EL (cell line): ENCODE measurements at regions not wholly inside any gene's neighbourhood (a gene's known extent, or its start where the extent isn't known, plus 50 kb on each side); places are given as distances from the start of the nearest gene placed in this dataset.
A peak's percentile ranks its signal among the peaks of the same experiment; 100 is the strongest.
"Not testable (repeated sequence)": the region's sequence is repeated elsewhere in the genome, so short reads cannot be mapped to it uniquely, and the experiment has no call there.

Experiments used
- DNase-seq: peaks from one replicate; pipeline ENCODE4 v3.0.0-alpha.2; 2016

DNA sequence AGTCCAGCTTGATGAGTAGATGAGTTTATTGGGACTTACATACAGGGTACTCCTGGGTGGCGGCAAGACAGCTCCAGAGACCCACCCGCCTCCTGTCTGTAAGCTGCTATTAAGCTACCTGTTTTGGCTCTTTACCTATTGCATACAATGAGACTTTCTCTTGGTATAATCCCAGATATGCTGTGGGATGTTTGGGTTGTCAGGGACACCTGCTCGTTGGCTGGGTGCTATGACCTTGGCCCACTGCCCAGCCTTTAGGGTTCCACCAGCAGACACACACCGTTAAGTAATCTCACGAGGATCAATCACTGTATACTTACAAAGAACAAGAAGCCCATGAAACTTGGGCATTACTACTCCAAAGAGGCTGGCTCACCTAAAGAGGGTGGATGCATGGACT is 116.4 kb downstream of the NPIPB5 start:
- DNase-seq = no peak

DNA sequence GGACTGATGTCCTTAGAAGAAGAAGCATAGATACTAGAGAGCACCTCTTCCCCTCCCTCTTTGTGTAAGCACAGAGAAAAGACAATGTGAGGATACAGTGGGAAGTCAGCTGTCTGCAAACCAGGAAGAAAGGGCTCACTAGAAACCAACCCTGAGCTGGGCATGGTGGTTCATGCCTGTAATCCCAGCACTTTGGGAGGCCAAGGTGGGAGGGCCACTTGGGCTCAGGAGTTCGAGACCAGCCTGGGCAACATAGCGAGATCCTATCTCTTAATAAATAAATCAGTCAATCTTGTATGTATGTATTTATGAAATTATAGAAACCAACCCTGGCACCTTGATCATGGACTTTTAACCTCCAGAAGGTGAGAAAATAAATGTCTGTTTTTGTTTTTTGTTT is 118.3 kb downstream of the NPIPB5 start:
- no peak for DNase-seq

DNA sequence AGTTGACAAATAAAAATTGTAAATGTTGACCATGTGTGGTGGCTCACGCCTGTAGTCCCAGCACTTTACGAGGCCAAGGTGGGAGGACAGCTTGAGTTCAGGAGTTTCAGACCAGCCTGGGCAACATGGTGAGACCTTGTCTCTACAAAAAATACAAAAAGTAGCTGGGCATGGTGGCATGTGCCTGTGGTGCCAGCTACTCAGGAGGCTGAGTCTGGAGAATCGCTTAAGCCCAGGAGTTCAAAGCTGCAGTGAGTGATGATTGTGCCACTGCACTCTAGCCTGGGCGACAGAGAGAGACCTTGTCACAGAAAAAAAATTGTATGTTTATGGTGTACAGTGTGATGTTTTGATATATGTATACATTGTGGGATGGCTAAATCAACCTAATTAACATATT is 119.6 kb downstream of the NPIPB5 start:
- no peak for DNase-seq

DNA sequence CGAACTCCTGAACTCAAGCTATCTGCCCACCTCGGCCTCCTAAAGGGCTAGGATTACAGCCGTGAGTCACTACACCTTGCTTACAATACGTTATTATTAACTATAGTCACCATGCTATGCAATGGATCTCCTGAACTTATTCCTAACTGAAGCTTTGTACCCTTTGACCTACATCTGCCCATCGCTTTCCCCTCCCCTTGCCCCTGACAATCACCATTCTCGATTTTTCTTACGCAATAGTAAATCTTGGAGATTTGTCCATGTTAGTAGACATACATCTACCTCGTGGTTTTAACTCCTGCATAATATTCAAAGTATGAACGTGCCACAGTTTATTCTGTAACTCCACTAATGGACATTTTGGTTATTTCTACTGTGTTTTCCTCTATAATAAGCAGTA is 120.6 kb downstream of the NPIPB5 start:
- DNase-seq = no peak

DNA sequence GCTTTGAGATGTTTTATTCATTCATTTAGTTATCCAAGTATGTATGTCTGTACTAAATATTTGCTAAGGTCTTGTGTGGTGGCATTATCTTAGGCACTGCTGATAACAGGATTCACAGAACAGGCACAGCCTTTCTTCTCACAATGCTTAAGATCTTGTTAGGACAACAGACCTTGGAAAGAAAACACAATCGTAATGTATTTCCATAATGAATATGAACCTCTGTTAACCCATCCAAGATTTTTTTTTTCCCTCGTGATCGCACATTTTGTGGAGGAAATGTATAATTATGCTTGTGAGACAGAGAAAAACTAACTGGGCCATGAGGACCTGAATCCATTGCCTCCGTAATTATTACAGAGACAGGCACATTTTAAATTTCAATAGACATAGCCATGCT is 121.9 kb downstream of the NPIPB5 start:
- DNase-seq = no peak

DNA sequence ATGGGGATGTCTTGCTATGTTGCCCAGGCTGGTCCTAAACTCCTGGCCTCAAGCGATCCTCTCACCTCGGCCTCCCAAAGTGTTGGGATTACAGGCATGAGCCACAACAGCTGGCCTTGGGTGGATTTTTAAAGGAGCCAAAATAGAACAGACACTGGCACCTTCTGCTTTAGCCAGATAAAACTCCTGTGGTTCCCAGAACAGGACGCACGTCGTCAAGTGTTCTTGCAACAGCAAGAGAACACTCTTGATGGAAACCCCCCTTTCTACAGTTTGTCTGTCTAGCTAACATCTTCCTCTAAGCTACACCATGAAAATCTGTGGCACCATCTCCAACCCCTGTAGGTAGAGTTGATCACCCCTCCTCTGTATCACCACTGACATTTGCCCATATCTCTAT is 122.6 kb downstream of the NPIPB5 start:
- no peak for DNase-seq

DNA sequence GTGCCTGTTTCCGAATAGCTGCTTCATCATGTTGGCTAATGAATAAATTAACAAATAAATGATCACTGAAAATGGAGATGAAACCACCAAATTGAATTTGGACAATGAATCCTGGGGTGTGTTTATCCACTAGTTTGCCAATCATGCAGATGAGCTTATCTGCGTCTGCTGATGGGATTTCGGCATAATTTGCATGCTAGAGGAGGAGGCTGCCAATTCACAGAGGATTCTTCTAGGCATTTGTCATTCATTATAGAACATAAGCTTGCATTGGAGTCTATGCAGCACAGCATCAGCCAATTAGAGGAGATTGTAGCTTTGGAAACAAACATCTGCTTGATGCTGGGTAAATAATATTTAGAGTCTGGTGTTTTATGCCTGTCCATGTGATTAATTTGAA is 123.1 kb downstream of the NPIPB5 start:
- no peak for DNase-seq

DNA sequence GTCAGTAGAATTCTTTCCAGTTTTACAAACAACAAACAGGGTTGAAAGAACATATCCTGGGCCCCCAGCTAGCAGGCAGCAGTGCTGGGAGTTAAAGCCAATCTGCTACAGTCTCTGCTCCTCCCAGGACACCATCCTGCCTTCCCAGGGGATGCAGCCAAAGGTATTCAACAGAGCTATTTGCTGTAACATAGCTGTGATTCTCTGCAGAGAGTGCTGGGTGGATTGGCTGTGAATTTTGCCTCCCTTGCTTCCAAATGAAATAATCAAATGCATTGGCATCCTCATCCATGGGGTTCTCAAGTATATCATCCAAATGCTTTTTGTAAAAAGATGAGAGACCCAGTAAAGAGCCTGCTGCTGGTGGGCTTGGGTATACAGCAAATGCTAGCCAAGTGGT is 124.3 kb downstream of the NPIPB5 start:
- DNase-seq = no peak

DNA sequence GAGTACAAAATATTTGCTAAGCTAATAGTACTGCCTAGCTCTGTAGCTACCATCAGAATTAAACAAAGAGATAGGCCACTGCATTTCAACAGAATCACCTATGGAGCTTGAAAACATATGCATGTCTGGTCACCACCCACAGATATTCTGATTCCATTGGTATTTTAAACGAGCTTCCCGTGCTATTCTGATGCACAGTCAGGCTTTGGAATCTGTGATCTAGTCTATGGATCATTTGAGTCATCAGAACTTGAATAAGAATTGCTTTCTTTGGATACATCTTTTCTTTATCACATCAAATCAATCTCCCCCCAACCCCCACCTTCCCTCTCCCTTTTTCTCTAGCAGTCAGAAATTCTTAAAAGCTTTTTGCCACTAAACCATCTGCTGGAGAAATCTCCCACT is 124.7 kb downstream of the NPIPB5 start:
- no peak for DNase-seq

DNA sequence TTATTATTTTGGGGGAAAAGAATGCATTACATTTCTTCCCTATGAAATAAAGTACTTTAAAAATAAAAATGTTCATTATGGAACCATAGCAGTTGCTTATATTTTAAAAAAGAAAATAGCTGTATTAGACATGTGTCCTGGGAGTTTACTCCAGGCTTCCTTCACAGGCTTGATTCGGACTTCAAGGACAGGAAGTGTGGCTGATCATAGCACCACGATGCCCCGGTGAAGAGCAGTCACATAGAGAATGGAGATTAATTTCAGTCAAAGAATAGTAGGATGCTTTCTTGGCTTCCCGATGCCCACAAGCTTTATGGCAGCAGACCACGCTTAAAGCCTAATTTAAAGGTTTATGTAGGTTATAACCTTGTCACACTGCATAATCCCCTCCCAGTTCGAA is 125.1 kb downstream of the NPIPB5 start:
- no peak for DNase-seq

DNA sequence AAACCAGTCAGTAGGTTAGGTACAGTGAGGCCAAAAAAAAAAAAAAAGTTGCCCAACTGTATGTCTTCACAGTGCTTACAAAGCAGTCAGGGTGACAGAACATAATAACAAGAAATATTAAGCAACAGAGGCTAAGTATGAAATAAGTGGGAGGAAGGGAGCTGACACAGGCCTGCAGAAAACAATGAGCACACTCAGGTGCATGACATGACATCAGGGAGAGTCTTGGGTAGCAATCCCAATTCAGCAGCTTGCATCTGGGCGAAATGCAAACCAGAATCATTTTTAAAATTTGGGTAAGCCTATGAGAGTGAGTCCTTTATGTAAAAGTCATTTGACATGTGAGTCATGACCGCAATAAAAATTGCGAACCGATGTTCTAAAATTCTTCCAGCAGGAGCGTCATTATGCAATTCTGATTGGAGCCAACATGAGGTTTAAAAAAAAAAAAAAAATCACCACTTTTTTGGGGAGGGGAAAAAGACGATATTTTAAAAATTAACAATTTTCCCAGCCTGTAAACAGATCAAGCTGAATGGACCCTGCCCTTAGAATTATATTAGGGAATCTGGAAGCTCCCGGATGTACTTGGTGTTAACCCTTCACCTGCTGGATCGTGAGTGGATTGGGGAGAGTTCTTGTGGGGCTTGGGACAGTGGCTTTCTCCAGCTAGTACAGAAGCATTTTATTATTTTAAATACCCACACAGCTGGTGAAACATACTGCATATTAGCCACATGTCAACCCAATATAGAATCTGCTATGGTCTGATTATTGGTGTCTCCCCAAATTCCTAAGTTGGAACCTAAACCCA is 127.9 kb downstream of the NPIPB5 start:
- peak; percentile 75 for DNase-seq

DNA sequence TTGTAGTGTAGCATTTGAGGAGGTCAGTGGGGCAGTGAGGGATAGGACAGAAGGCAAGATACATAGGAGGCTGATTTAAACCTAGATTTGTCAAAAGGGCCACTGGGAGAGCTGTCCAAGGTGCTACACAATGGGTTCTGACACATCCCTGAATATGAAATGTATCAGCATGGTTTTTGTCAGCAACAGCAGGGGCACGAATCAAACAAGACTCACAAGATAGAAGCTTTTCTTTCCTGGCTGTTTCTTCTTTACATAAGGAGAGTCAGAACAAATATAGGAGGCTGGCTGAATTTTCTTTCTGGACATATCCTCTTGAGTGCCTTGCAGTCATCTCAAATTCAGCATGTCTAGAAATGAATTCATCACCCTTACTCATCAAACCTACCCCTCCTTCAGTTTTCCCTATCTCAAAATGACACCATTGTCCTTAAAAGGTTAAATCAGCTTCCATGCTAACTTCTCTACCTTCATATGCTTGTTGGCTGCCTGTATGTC is 130.5 kb downstream of the NPIPB5 start:
- peak; percentile 39 for DNase-seq

DNA sequence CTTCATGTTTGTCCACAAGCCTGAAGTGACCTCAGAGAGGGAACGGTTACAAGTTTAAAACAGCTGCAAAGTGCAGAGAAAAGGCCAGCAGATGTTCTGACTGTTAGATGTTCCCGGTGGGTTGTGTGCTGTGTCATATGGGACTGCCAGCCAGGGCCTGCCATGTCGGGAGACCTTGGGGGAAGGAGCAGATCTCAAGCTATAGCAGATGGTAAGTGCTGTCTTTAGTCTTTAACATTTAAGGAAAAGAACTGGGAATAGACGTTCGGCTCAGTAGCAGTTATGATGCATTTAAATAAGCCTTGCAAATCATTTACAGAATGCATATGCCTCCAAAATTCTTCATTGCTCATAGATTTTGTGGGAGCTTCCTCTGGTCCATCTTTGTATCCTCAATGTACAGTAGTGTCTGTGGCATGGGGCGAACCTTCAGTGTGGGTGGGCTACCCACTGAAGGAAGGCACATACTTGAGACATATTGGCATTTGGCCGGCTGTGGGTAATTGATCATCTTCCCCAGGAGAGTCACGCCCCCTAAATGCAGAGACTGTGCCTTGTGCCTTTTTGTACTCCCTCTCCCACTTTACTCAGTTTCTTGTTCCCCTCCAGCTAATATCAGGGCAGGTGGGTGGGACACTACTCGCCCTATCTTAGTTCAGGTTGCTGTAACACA is 131.9 kb downstream of the NPIPB5 start:
- DNase-seq = no peak

DNA sequence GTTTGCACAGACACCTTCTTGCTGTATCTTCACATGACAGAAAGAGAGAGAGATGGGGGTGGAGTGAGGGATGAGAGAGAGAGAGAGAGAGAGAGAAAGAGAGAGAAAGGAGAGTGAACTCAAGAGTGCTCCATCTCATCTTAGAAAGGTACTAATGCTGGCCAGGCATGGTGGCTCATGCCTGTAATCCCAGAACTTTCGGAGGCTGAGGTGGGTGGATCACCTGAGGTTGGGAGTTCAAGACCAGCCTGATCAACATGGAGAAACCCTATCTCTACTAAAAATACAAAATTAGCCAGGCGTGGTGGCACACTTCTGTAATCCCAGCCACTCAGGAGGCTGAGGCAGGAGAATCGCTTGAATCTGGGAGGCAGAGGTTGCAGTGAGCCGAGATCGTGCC is 132.5 kb downstream of the NPIPB5 start:
- not testable (repeated sequence) for DNase-seq

DNA sequence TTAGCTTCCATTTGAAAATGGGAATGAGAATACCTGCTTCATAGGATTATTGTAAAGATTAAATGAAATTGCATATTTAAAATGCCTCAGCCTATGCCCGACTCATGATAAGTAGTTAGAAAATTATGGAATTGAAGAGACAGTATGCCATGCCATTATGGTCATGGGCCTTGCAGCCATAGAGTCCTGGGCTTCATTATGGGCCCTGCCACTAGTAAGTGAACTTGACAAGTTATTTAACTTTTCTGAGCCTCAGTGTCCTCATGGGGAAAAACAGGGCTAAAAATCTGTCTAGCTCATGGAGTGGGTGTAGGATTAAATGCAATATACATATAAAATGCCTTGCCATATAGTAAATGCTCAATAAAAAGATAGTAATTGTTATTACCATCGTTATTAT is 133.2 kb downstream of the NPIPB5 start:
- DNase-seq = no peak

DNA sequence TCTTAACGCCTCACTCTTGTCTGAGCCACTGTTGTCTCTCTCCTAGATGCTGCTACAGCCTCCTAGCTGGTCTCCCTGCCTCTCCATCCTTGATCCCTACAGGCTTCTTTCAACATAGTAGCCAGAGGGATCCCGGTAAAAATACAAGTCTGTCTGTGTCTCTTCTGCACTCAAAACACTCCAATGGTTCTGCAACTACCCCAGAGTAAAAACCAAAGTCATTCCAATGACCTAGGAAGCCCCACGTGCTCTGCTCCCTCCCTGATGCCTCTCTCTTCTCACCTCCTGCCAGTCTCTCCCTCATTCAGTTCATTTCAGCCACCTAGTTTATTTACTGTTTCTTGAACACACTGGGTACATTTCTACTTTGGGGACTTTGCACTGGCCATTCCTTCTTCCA is 135.2 kb downstream of the NPIPB5 start:
- no peak for DNase-seq

DNA sequence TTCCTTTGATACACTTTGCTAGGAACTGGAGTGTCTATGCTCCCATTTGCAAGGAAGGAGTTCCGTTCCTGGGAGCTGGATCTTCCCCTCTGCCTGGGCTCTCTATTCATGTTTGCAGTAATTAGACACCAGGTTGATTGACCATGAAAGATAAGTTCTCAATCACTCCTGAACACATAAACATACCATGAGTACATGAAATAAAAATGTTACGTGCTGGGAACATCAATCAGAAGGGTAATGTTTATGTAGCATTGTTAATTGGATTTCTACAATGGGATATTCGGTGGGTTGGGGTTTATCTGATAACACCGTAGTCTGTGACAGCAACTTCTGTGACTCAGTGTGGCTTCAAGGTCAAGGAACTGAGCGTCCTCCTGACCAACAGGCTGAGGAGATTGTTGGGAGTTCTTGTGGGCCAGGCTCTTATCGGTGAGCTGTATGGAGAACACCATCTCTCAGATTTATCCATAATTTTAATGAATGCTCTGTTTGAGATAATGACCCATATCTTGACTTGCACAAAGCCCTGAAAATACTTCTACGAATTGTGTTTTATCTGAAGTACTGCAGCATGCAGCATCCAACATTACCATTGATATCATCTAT is 136.4 kb downstream of the NPIPB5 start:
- DNase-seq = no peak

DNA sequence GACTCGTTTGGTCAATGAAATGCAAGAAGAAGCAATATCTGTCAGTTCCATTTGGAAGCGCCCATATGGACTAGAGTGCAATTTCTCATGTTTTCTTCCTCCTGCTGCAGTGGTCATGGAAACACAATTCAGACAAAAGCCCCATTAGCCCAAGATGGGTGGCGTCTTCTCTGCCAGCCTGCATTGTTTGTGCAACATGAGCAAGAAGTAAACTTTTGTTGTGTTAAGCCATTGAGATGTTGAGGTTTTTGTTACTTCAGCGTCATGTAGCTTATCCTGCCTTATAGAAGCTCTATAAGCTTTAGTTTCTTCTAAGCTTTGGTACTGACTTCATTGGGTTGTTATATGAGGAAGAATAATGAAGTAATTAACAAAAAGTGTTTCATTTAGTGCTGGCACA is 137.4 kb downstream of the NPIPB5 start:
- no peak for DNase-seq

DNA sequence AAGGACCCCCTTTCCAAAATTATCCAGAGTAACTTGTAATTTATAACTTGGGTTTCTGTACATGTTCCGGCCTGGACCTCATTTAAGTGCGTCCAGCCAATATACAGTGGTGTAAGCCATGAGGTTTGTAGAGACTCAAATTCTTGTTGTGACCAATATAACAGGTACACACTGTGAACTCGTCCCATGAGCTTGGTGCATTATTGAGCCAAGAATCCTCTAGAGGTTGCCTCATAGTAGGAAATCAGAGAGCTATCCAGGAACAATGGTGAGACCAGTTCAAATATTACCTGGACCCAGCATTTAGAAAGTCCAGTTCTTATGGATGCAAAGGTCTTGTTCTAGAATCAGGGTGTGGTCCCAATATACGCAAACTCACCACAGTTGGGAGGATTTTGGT is 138.2 kb downstream of the NPIPB5 start:
- no peak for DNase-seq

DNA sequence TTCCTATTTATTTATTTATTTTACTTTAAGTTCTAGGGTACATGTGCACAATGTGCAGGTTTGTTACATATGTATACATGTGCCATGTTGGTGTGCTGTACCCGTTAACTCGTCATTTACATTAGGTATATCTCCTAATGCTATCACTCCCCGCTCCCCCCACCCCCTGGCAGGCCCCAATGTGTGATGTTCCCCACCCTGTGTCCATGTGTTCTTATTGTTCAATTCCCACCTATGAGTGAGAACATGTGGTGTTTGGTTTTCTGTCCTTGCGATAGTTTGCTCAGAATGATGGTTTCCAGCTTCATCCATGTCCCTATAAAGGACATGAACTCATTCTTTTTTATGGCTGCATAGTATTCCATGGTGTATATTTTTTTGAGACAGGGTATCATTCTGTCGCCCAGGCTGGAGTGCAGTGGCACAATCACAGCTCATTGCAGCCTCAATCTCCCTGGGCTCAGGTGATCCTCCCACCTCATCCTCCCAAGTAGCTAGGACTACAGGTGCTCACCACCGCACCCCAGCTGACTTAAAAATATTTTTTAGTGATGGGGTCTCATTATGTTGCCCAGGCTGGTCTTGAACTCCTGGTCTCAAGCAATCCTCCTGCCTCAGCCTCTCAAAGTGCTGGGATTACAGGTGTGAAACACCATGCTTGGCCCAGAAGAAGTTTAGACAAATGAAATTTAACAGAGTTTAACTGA is 140.6 kb downstream of the NPIPB5 start:
- not testable (repeated sequence) for DNase-seq

DNA sequence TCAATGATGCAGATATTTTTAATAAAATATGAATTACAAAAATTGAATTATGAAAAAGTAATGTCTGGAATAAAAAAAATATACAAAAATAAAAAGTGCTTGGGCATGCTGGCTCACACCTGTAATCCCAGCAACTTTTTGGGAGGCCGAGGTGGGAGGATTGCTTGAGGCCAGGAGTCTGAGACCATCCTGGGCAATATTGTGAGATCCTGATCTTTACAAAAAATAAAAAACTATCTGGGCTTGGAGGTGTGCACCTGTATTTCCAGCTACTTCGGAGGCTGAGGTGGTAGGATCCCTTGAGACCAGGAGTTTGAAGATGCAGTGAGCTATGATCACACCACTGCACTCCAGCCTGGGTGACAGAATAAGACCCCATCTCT is 141.8 kb downstream of the NPIPB5 start:
- no peak for DNase-seq

DNA sequence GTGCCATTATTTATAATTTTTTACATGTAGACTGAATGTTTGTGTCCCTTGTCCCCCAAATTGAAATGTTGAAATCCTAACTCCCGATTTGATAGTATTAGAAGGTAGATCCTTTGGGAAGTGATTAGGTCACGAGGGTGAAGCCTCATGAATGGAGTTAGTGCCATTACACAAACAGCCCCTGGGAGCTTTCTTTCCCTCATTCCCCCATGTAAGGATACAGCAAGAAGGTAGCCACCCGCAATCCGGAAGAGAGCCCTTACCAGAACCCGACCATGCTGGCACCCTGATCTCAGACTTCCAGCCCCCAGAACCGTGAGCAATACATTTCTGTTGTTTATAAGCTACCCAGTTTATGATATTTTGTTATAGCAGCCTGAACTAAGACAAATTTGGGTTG is 143.2 kb downstream of the NPIPB5 start:
- no peak for DNase-seq

DNA sequence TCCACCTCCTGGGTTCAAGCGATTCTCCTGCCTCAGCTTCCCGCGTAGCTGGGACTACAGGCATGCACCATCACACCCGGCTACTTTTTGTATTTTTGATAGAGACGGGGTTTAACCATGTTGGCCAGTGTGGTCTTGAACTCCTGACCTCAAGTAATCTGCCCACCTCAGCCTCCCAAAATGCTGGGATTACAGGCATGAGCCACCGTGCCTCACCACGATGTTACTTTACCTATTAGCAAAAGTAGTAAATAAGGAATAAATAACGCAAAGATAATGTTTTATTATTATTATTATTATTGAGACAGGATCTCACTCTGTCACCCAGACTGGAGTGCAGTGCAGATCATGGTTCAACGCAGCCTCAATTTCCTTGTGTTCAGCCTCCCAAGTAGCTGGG is 145.9 kb downstream of the NPIPB5 start:
- not testable (repeated sequence) for DNase-seq

DNA sequence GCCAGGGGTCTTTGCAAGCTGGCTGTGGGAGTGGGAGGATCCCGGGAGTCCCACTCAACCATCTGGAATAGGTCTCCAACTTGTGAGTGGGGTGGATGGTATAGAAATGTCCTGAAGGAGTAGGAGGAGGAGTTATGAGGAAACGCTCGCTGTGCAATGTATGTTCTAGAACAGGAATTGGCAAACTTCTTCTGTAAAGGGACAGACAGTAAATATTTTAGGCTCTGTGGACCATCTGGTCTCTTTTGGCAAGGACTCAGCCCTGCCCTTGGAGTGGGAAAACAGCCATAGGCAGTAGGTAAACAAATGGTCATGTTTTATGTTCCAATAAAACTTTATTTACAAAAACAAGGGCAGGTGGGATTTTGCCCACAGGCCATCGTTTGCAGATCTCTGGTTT is 149.2 kb downstream of the NPIPB5 start:
- no peak for DNase-seq
